Colonic mucosa (tissue), 4 donors: ENCODE measurements at regions not wholly inside any gene's neighbourhood (a gene's known extent, or its start where the extent isn't known, plus 50 kb on each side); places are given as distances from the start of the nearest gene placed in this dataset.

Source experiments
- DNase-seq: peaks from one replicate; pipeline ENCODE4 v3.0.0-alpha.2; 2020
- H3K27ac ChIP-seq: fragments of 200-600 bp; one replicate; pipeline ENCODE4 v1.8.0; 2021
- H3K27me3 ChIP-seq: fragments of 200-600 bp; one replicate; pipeline ENCODE4 v1.8.0; 2021
- H3K36me3 ChIP-seq: fragments of 200-600 bp; one replicate; pipeline ENCODE4 v1.8.0; 2021
- H3K4me1 ChIP-seq: fragments of 200-600 bp; one replicate; pipeline ENCODE4 v1.8.0; 2021; ENCODE audit warnings: mild to moderate bottlenecking
- H3K4me3 ChIP-seq: fragments of 200-600 bp; one replicate; pipeline ENCODE4 v1.8.0; 2021
- H3K9ac ChIP-seq, 2 donors: one replicate each; pipeline ENCODE4 v1.7.0; 2013; ENCODE audit warnings: control low read depth in 2 of 2, low read depth in 2 of 2, low read length in 2 of 2
- H3K9me3 ChIP-seq: fragments of 200-600 bp; one replicate; pipeline ENCODE4 v1.8.0; 2021
- CTCF ChIP-seq: fragments of 200-600 bp; IDR thresholded peaks from one replicate; pipeline ENCODE4 v1.8.0; 2022; ENCODE audit warnings: antibody characterized with exemption, mild to moderate bottlenecking
- intact Hi-C: fragments of 100-400 bp; cut with DNase I; formaldehyde crosslinking; loops from one replicate; pipeline ENCODE4 v1.14.1; 2022
- donor health status: healthy.
- donor health status: DM: no; HTN: no; CAD: no.
- donor health status: DM: no; HTN: no; CAD: no.

DNA sequence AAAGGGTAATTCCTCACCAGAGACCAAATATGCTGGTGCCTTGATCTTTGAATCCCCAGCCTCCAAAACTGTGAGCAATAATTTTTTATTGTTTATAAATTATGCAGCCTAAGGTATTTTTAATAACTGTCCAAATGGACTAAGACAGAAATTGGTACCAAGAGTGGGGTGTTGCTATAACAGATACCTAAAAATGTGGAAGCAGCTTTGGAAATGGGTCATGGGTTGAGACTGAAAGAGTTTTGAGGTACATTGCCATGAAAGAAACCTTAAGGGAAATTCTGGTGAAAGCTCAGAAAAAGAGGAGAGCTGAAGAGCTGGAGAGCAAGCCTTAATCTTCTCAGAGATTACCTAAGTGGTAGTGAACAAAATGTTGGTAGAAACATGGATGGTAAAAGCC lies 378.2 kb downstream of the NXPE2 start:
- Histone ChIP-seq H3K4me3 (no peak overlapping the region), H3K9ac (no peak overlapping the region), H3K4me1 (no peaks in the 10 kb centered on the region), H3K9me3 (no peaks in the 10 kb centered on the region), H3K27me3 (no peaks in the 10 kb centered on the region), H3K27ac (no peak overlapping the region), H3K36me3 (no peaks in the 10 kb centered on the region)
- intact Hi-C loops: no loop called here
- no peak for TF ChIP-seq CTCF
- no peak for DNase-seq

- Histone ChIP-seq H3K27me3 (no peaks in the 10 kb centered on the region), H3K4me3 (no peak overlapping the region), H3K27ac (no peak overlapping the region), H3K4me1 (no peaks in the 10 kb centered on the region), H3K36me3 (no peaks in the 10 kb centered on the region), H3K9me3 (no peaks in the 10 kb centered on the region), H3K9ac (no peak overlapping the region)
- no peak for TF ChIP-seq CTCF
- DNase-seq: no peak
- intact Hi-C loops: no loop called here
Observed at GRCh38 chr11:115060840-115061239, 382.5 kb downstream of the NXPE2 start.

GRCh38 chr11:115065314-115065713 lies 387.0 kb downstream of the NXPE2 start:
- TF ChIP-seq CTCF: no peak
- intact Hi-C loops: no loop called here

GRCh38 chr11:115065830-115066664 lies 387.7 kb downstream of the NXPE2 start:
- H3K9ac ChIP-seq: no peak overlapping the region
- H3K9me3 ChIP-seq: no peaks in the 10 kb centered on the region
- no peak overlapping the region for H3K27ac ChIP-seq
- intact Hi-C loops: no loop called here
- H3K36me3 ChIP-seq: no peaks in the 10 kb centered on the region
- no peaks in the 10 kb centered on the region for H3K4me1 ChIP-seq
- H3K4me3 ChIP-seq: no peak overlapping the region
- TF ChIP-seq CTCF: no peak
- H3K27me3 ChIP-seq: no peaks in the 10 kb centered on the region
- no peak for DNase-seq

More at GRCh38 chr11:115065314-115065713, 387.0 kb downstream of the NXPE2 start:
- no peaks in the 10 kb centered on the region for H3K9me3 ChIP-seq
- H3K27me3 ChIP-seq: no peaks in the 10 kb centered on the region
- H3K27ac ChIP-seq: no peak overlapping the region
- no peak overlapping the region for H3K9ac ChIP-seq
- no peak for DNase-seq
- no peak overlapping the region for H3K4me3 ChIP-seq
- no peaks in the 10 kb centered on the region for H3K36me3 ChIP-seq
- H3K4me1 ChIP-seq: no peaks in the 10 kb centered on the region

GRCh38 chr11:115067471-115067870 lies 389.1 kb downstream of the NXPE2 start:
- no peaks in the 10 kb centered on the region for H3K36me3 ChIP-seq
- H3K9ac ChIP-seq: no peak overlapping the region
- no peaks in the 10 kb centered on the region for H3K27me3 ChIP-seq
- H3K4me1 ChIP-seq: no peaks in the 10 kb centered on the region
- DNase-seq: no peak
- intact Hi-C loops: no loop called here
- TF ChIP-seq CTCF: no peak
- H3K9me3 ChIP-seq: no peaks in the 10 kb centered on the region
- no peak overlapping the region for H3K4me3 ChIP-seq
- H3K27ac ChIP-seq: no peak overlapping the region
